Caco-2 (cell line): ENCODE measurements at regions not wholly inside any gene's neighbourhood (a gene's known extent, or its start where the extent isn't known, plus 50 kb on each side); places are given as distances from the start of the nearest gene placed in this dataset.

Experiments used
- BruUV-seq: library from RNA; stranded (reverse); fragments of 400-500 nt; replicated peaks from 2 replicates; lab custom pipeline; 2021; lab: Mats Ljungman, UMichigan
- CTCF ChIA-PET: fragments of 300-600 bp; sonication (Branson Sonifier 250); formaldehyde crosslinking; loops from one replicate; lab custom pipeline; 2022; ENCODE audit warnings: antibody characterized with exemption; lab: Charles Lee
- POLR2A ChIA-PET: fragments of 300-600 bp; sonication (Branson Sonifier 250); formaldehyde crosslinking; loops from one replicate; lab custom pipeline; 2022; ENCODE audit warnings: antibody characterized with exemption; lab: Charles Lee
- DNase-seq, 2 experiments: peaks; one replicate each; pipeline versions ENCODE4 v3.0.0 to v3.0.0-alpha.2; 2020 to 2022
- H3K27me3 ChIP-seq: replicated peaks from 2 replicates; pipeline ENCODE4 v1.6.0; 2011; ENCODE audit warnings: low read length; ENCODE audit not compliant: control insufficient read depth, insufficient read depth
- H3K36me3 ChIP-seq: 2 replicates; pipeline ENCODE4 v1.5.1; 2011; ENCODE audit warnings: low read length; ENCODE audit not compliant: control insufficient read depth, insufficient read depth
- H3K4me1 ChIP-seq: fragments of 250-450 bp; sonication (Bioruptor Pico); 2 replicates; pipeline ENCODE4 v1.5.1; 2020; ENCODE audit warnings: mild to moderate bottlenecking
- H3K4me3 ChIP-seq: 2 replicates; pipeline ENCODE4 v1.5.1; 2011; ENCODE audit warnings: low read depth, mild to moderate bottlenecking, control low read depth, low read length
- H3K9me3 ChIP-seq: fragments of 250-450 bp; sonication (Bioruptor Pico); 2 replicates; pipeline ENCODE4 v1.5.1; 2020; ENCODE audit warnings: mild to moderate bottlenecking, moderate library complexity
- H3K27ac Mint-ChIP-seq: one replicate; pipeline ENCODE4 v1.8.0; 2022; ENCODE audit warnings: mixed read lengths; ENCODE audit not compliant: unreplicated experiment
- H3K27me3 Mint-ChIP-seq: one replicate; pipeline ENCODE4 v1.8.0; 2022; ENCODE audit warnings: mixed read lengths; ENCODE audit not compliant: insufficient read depth, unreplicated experiment
- H3K36me3 Mint-ChIP-seq: one replicate; pipeline ENCODE4 v1.8.0; 2022; ENCODE audit warnings: mild to moderate bottlenecking, mixed read lengths; ENCODE audit not compliant: insufficient read depth, unreplicated experiment
- H3K4me1 Mint-ChIP-seq: one replicate; pipeline ENCODE4 v1.8.0; 2022; ENCODE audit warnings: low read depth, mixed read lengths; ENCODE audit not compliant: unreplicated experiment
- H3K4me3 Mint-ChIP-seq: one replicate; pipeline ENCODE4 v1.8.0; 2022; ENCODE audit warnings: mild to moderate bottlenecking, moderate library complexity, mixed read lengths; ENCODE audit not compliant: unreplicated experiment
- H3K9me3 Mint-ChIP-seq: one replicate; pipeline ENCODE4 v1.8.0; 2022; ENCODE audit warnings: mixed read lengths; ENCODE audit not compliant: unreplicated experiment
- CTCF ChIP-seq, 2 experiments: fragments of 200-600 bp in 1 of 2; IDR thresholded peaks; 1 replicate in 1 of 2; 2 replicates in 1 of 2; pipeline versions ENCODE4 v1.5.1 to v1.8.0; 2011 to 2022; ENCODE audit warnings: antibody characterized with exemption in 1 of 2, control low read depth in 1 of 2, inconsistent platforms in 1 of 2, low read depth in 1 of 2, low read length in 1 of 2, mild to moderate bottlenecking in 1 of 2, moderate library complexity in 1 of 2; ENCODE audit not compliant: insufficient read depth in 1 of 2, severe bottlenecking in 1 of 2, unreplicated experiment in 1 of 2
- intact Hi-C: fragments of 100-400 bp; cut with micrococcal nuclease; formaldehyde crosslinking; loops from one replicate; pipeline ENCODE4 v1.10.0; 2022; ENCODE audit not compliant: unreplicated experiment

- Mint-ChIP-seq H3K27ac (no peak overlapping the region), H3K36me3 (no peaks in the 10 kb centered on the region), H3K4me3 (no peak overlapping the region), H3K4me1 (peaks cover 18% of the 10 kb centered on the region), H3K9me3 (no peaks in the 10 kb centered on the region), H3K27me3 (no peaks in the 10 kb centered on the region)
- peaks cover 5% of the 10 kb centered on the region; the same call in 1 of the 2 replicates for H3K4me1 ChIP-seq
- no peak for TF ChIP-seq CTCF (IDR thresholded peaks at IDR 0.05; ENCODE audit: insufficient read depth in 1 of 2, low read depth in 1 of 2, low read length in 1 of 2, severe bottlenecking in 1 of 2, unreplicated experiment in 1 of 2)
- BruUV-seq = no TSS peak
- intact Hi-C loops = no loop called here
- DNase-seq = no peak
- no peaks in the 10 kb centered on the region for H3K27me3 ChIP-seq
- H3K4me3 ChIP-seq = no peak overlapping the region
- POLR2A ChIA-PET = no interaction called here
- H3K36me3 ChIP-seq = no peaks in the 10 kb centered on the region
- CTCF ChIA-PET = no interaction called here
- H3K9me3 ChIP-seq = no peaks in the 10 kb centered on the region
Observed at GRCh38 chr2:147483911-147484310, 360.9 kb upstream of the ACVR2A start.

- no peak for DNase-seq
- Mint-ChIP-seq H3K4me3 (no peak overlapping the region), H3K4me1 (peaks cover 18% of the 10 kb centered on the region), H3K27me3 (no peaks in the 10 kb centered on the region), H3K36me3 (no peaks in the 10 kb centered on the region), H3K9me3 (no peaks in the 10 kb centered on the region), H3K27ac (no peak overlapping the region)
- Histone ChIP-seq H3K4me1 (peaks cover 5% of the 10 kb centered on the region; the same call in 1 of the 2 replicates), H3K9me3 (no peaks in the 10 kb centered on the region), H3K27me3 (no peaks in the 10 kb centered on the region), H3K36me3 (no peaks in the 10 kb centered on the region), H3K4me3 (no peak overlapping the region)
- intact Hi-C loops = no loop called here
- ChIA-PET CTCF (no interaction called here), POLR2A (no interaction called here)
- TF ChIP-seq CTCF (IDR thresholded peaks at IDR 0.05; ENCODE audit: insufficient read depth in 1 of 2, low read depth in 1 of 2, low read length in 1 of 2, severe bottlenecking in 1 of 2, unreplicated experiment in 1 of 2) = no peak
- BruUV-seq = no TSS peak
Observed at GRCh38 chr2:147482916-147483669, 361.7 kb upstream of the ACVR2A start.

GRCh38 chr2:147482111-147482895, 362.5 kb upstream of the ACVR2A start:
- no peak overlapping the region for H3K27ac Mint-ChIP-seq
- no peak for TF ChIP-seq CTCF (IDR thresholded peaks at IDR 0.05; ENCODE audit: insufficient read depth in 1 of 2, low read depth in 1 of 2, low read length in 1 of 2, severe bottlenecking in 1 of 2, unreplicated experiment in 1 of 2)
- no peaks in the 10 kb centered on the region for H3K36me3 Mint-ChIP-seq
- no peak overlapping the region for H3K4me3 Mint-ChIP-seq
- H3K9me3 ChIP-seq = no peaks in the 10 kb centered on the region
- no peaks in the 10 kb centered on the region for H3K9me3 Mint-ChIP-seq
- BruUV-seq = no TSS peak
- intact Hi-C loops = no loop called here
- H3K27me3 ChIP-seq = no peaks in the 10 kb centered on the region
- DNase-seq = peak in 1 of 2 experiments; percentile 11
- no peak overlapping the region for H3K4me3 ChIP-seq
- no peaks in the 10 kb centered on the region for H3K36me3 ChIP-seq
- ChIA-PET CTCF (no interaction called here), POLR2A (no interaction called here)
- H3K4me1 Mint-ChIP-seq = peaks cover 18% of the 10 kb centered on the region
- H3K27me3 Mint-ChIP-seq = no peaks in the 10 kb centered on the region
- peaks cover 5% of the 10 kb centered on the region; the same call in 1 of the 2 replicates for H3K4me1 ChIP-seq
